HepG2 (cell line): ENCODE measurements at regions not wholly inside any gene's neighbourhood (a gene's known extent, or its start where the extent isn't known, plus 50 kb on each side); places are given as distances from the start of the nearest gene placed in this dataset.

ENCODE experiments used
- ATAC-seq: fragments of 200-7000 bp; cut with Tn5 transposase; 3 replicates; pipeline ENCODE4 v1.9.1; 2020; ENCODE audit warnings: mild to moderate bottlenecking, moderate library complexity
- BruUV-seq: library from RNA; stranded (reverse); fragments of 400-500 nt; replicated peaks from 2 replicates; lab custom pipeline; 2021; lab: Mats Ljungman, UMichigan
- CTCF ChIA-PET: fragments of 300-600 bp; formaldehyde crosslinking; extraction: SDS; loops from one replicate; lab custom pipeline; 2021; ENCODE audit warnings: low total read pairs, inconsistent platforms, low intra/inter-chr PET ratio; lab: Yijun Ruan, JAX
- POLR2A ChIA-PET: fragments of 350-600 bp; sonication (Branson Sonifier 250); formaldehyde crosslinking; loops from one replicate; lab custom pipeline; 2020; ENCODE audit warnings: antibody characterized with exemption, inconsistent platforms; lab: Yijun Ruan, JAX
- DNase-seq: peaks from one replicate; pipeline ENCODE4 v3.0.0-alpha.2; 2015; ENCODE audit warnings: low spot score
- FAIRE-seq: peaks from 3 replicates; lab custom pipeline; 2011; peaks lifted over from hg19 to GRCh38; lab: Jason Lieb, UNC
- H2AFZ ChIP-seq: one replicate; pipeline ENCODE4 v1.6.1; 2011; ENCODE audit warnings: low read length, inconsistent platforms
- H3K27ac ChIP-seq: fragments of 300-600 bp; 3 replicates; pipeline ENCODE4 v1.8.0; 2011; ENCODE audit warnings: mixed run types, mild to moderate bottlenecking, mixed read lengths, low read length, inconsistent platforms; ENCODE audit not compliant: insufficient read depth; ENCODE audit errors: extremely low read length
- H3K27me3 ChIP-seq, 2 experiments: fragments of 200-600 bp in 1 of 2; 2 replicates in 1 of 2; 3 replicates in 1 of 2; pipeline versions ENCODE4 v1.6.0 to v1.8.0; 2011; ENCODE audit warnings: low read length in 2 of 2, mild to moderate bottlenecking in 2 of 2, moderate library complexity in 2 of 2, inconsistent platforms in 1 of 2; ENCODE audit not compliant: insufficient read depth in 2 of 2, control insufficient read depth in 1 of 2
- H3K36me3 ChIP-seq, 2 experiments: fragments of 200-600 bp in 1 of 2; replicated peaks in 1 of 2; 2 replicates in 1 of 2; 3 replicates in 1 of 2; pipeline versions ENCODE4 v1.5.1 to v1.8.0; 2011; ENCODE audit warnings: low read length in 2 of 2, inconsistent platforms in 1 of 2; ENCODE audit not compliant: insufficient read depth in 2 of 2, control insufficient read depth in 1 of 2
- H3K4me1 ChIP-seq: 2 replicates; pipeline ENCODE4 v1.5.1; 2012; ENCODE audit warnings: low read length, inconsistent platforms; ENCODE audit not compliant: insufficient read depth
- H3K4me2 ChIP-seq: 2 replicates; pipeline ENCODE4 v1.6.0; 2011; ENCODE audit warnings: low read depth, low read length, inconsistent platforms
- H3K4me3 ChIP-seq, 3 experiments: fragments of 200-600 bp in 1 of 3; sonication (generic), shearing (Covaris generic) in 1 of 3; replicated peaks in 1 of 3; 2 replicates each; pipeline ENCODE4 v1.5.1; 2011 to 2016; ENCODE audit warnings: low read length in 3 of 3, inconsistent platforms in 2 of 3, low read depth in 2 of 3, mild to moderate bottlenecking in 2 of 3, control low read depth in 1 of 3, mixed read lengths in 1 of 3; ENCODE audit not compliant: insufficient read depth in 1 of 3
- H3K79me2 ChIP-seq: one replicate; pipeline ENCODE4 v1.6.1; 2011; ENCODE audit warnings: low read length, inconsistent platforms; ENCODE audit not compliant: insufficient read depth
- H3K9ac ChIP-seq: 2 replicates; pipeline ENCODE4 v1.6.0; 2011; ENCODE audit warnings: mild to moderate bottlenecking, low read depth, low read length, inconsistent platforms; ENCODE audit not compliant: insufficient read depth
- H3K9me3 ChIP-seq: 2 replicates; pipeline ENCODE4 v1.5.1; 2012; ENCODE audit warnings: mild to moderate bottlenecking, low read length
- H4K20me1 ChIP-seq: 2 replicates; pipeline ENCODE4 v1.6.0; 2011; ENCODE audit warnings: inconsistent platforms, mild to moderate bottlenecking, low read length, moderate library complexity; ENCODE audit not compliant: insufficient read depth
- KLF16 ChIP-seq, 2 experiments: sonication (generic) in 1 of 2; formaldehyde crosslinking in 1 of 2; IDR thresholded peaks; 2 replicates each; pipeline versions ENCODE4 v1.6.1 to v1.8.0; 2016 to 2023; ENCODE audit warnings: missing genetic modification reagents in 2 of 2, missing compliant biosample characterization in 1 of 2
- MZF1 ChIP-seq: sonication (generic); formaldehyde crosslinking; IDR thresholded peaks from 2 replicates; pipeline ENCODE4 v1.8.1; 2023; ENCODE audit warnings: mild to moderate bottlenecking, missing genetic modification reagents, borderline replicate concordance
- PHB2 ChIP-seq: fragments of 450-650 bp; IDR thresholded peaks from 2 replicates; pipeline ENCODE4 v1.6.1; 2018; ENCODE audit not compliant: partially characterized antibody
- PRDM10 ChIP-seq: sonication (generic); formaldehyde crosslinking; IDR thresholded peaks from 2 replicates; pipeline ENCODE4 v1.4.0; 2020; ENCODE audit warnings: low read depth, missing genetic modification reagents
- SIX4 ChIP-seq: sonication (generic); formaldehyde crosslinking; IDR thresholded peaks from 2 replicates; pipeline ENCODE4 v1.4.0; 2020; ENCODE audit warnings: missing genetic modification reagents
- TAF1 ChIP-seq: sonication (generic); formaldehyde crosslinking; IDR thresholded peaks from 2 replicates; pipeline ENCODE4 v1.4.0; 2020; ENCODE audit warnings: missing genetic modification reagents
- ZBTB7A ChIP-seq: sonication (generic); formaldehyde crosslinking; IDR thresholded peaks from 2 replicates; pipeline ENCODE4 v1.8.0; 2022; ENCODE audit warnings: mild to moderate bottlenecking, missing genetic modification reagents
- ZGPAT ChIP-seq: IDR thresholded peaks from 2 replicates; pipeline ENCODE4 v1.6.1; 2016; ENCODE audit warnings: mild to moderate bottlenecking
- ZNF383 ChIP-seq: sonication (generic); formaldehyde crosslinking; IDR thresholded peaks from 2 replicates; pipeline ENCODE4 v1.4.0; 2020; ENCODE audit warnings: missing genetic modification reagents, mild to moderate bottlenecking, borderline replicate concordance
- ZNF431 ChIP-seq: sonication (generic); formaldehyde crosslinking; IDR thresholded peaks from 2 replicates; pipeline ENCODE4 v1.9.0; 2022; ENCODE audit warnings: missing genetic modification reagents, low read depth, mild to moderate bottlenecking, borderline replicate concordance
- ZNF607 ChIP-seq: sonication (generic); formaldehyde crosslinking; IDR thresholded peaks from 2 replicates; pipeline ENCODE4 v1.5.1; 2020; ENCODE audit warnings: missing genetic modification reagents, mild to moderate bottlenecking, borderline replicate concordance
- ZNF672 ChIP-seq: sonication (generic); formaldehyde crosslinking; IDR thresholded peaks from 2 replicates; pipeline ENCODE4 v1.8.1; 2022; ENCODE audit warnings: missing genetic modification reagents
- ZNF879 ChIP-seq: sonication (generic); formaldehyde crosslinking; IDR thresholded peaks from 2 replicates; pipeline ENCODE4 v1.8.1; 2023; ENCODE audit warnings: missing genetic modification reagents
- WGBS: methylation state at CpG from one replicate; pipeline ENCODE4 v1.1.6; 2017; ENCODE audit warnings: low lambda C conversion rate; 5-methylcytosine and 5-hydroxymethylcytosine counted together
- in situ Hi-C: cut with HindIII; loops from 2 replicates; pipeline ENCODE4 v1.10.0; 2017; ENCODE audit warnings: low pct_unique_long_range_greater_than_20kb; ENCODE audit not compliant: extremely low pct_ligation_motif_present
- intact Hi-C: fragments of 100-400 bp; cut with micrococcal nuclease; formaldehyde crosslinking; loops from one replicate; pipeline ENCODE4 v1.10.0; 2022; ENCODE audit not compliant: unreplicated experiment
- TF ChIP-seq, protein P1 (sequence below): sonication (generic); formaldehyde crosslinking; IDR thresholded peaks from 2 replicates; pipeline ENCODE4 v1.4.0; 2020; ENCODE audit warnings: missing genetic modification reagents
- TF ChIP-seq, protein P2 (sequence below), 2 experiments: IDR thresholded peaks; 2 replicates each; pipeline ENCODE4 v1.6.1; 2011 to 2012; ENCODE audit warnings: low read length in 2 of 2, borderline replicate concordance in 1 of 2, low read depth in 1 of 2, mild to moderate bottlenecking in 1 of 2, moderate library complexity in 1 of 2

GRCh38 chr10:2099321-2099720 lies 362.0 kb upstream of the ADARB2 start:
- Histone ChIP-seq H2AFZ (no peak overlapping the region), H4K20me1 (no peaks in the 10 kb centered on the region), H3K27me3 (no peaks in the 10 kb centered on the region; a peak in 1 of 5 replicates), H3K9me3 (peaks cover 15% of the 10 kb centered on the region; the same call in 1 of the 2 replicates), H3K79me2 (no peaks in the 10 kb centered on the region), H3K4me1 (no peaks in the 10 kb centered on the region), H3K9ac (no peak overlapping the region), H3K27ac (no peak overlapping the region), H3K36me3 (no peaks in the 10 kb centered on the region), H3K4me3 (no peak overlapping the region), H3K4me2 (no peak overlapping the region)
- no TSS peak for BruUV-seq
- CTCF ChIA-PET = no interaction called here
- FAIRE-seq = no peak
- 37% methylated on average over 16 of the region's 16 CpGs for whole genome bisulfite sequencing
- intact Hi-C loops (no loop called here), in situ Hi-C loops (no loop called here)
- DNase-seq = no peak
- no peak for ATAC-seq
- POLR2A ChIA-PET = no interaction called here
- TF ChIP-seq MZF1 = no peak
- TF ChIP-seq ZNF879 = no peak
- TF ChIP-seq ZNF672 (CRISPR knock-in tag) = no peak
- TF ChIP-seq ZNF383 = no peak
- TF ChIP-seq ZNF431 (CRISPR knock-in tag) = no peak
- no peak for TF ChIP-seq TAF1
- no peak for TF ChIP-seq ZGPAT (CRISPR knock-in tag)
- no peak for TF ChIP-seq KLF16 (CRISPR knock-in tag; IDR thresholded peaks at IDR 0.05)
- no peak for TF ChIP-seq SIX4 (CRISPR knock-in tag)
- TF ChIP-seq PRDM10 (CRISPR knock-in tag) = no peak
- TF ChIP-seq ZNF607 (CRISPR knock-in tag) = no peak
- TF ChIP-seq, protein P1, sequence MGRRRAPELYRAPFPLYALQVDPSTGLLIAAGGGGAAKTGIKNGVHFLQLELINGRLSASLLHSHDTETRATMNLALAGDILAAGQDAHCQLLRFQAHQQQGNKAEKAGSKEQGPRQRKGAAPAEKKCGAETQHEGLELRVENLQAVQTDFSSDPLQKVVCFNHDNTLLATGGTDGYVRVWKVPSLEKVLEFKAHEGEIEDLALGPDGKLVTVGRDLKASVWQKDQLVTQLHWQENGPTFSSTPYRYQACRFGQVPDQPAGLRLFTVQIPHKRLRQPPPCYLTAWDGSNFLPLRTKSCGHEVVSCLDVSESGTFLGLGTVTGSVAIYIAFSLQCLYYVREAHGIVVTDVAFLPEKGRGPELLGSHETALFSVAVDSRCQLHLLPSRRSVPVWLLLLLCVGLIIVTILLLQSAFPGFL (CRISPR knock-in tag) = no peak
- TF ChIP-seq, protein P2, sequence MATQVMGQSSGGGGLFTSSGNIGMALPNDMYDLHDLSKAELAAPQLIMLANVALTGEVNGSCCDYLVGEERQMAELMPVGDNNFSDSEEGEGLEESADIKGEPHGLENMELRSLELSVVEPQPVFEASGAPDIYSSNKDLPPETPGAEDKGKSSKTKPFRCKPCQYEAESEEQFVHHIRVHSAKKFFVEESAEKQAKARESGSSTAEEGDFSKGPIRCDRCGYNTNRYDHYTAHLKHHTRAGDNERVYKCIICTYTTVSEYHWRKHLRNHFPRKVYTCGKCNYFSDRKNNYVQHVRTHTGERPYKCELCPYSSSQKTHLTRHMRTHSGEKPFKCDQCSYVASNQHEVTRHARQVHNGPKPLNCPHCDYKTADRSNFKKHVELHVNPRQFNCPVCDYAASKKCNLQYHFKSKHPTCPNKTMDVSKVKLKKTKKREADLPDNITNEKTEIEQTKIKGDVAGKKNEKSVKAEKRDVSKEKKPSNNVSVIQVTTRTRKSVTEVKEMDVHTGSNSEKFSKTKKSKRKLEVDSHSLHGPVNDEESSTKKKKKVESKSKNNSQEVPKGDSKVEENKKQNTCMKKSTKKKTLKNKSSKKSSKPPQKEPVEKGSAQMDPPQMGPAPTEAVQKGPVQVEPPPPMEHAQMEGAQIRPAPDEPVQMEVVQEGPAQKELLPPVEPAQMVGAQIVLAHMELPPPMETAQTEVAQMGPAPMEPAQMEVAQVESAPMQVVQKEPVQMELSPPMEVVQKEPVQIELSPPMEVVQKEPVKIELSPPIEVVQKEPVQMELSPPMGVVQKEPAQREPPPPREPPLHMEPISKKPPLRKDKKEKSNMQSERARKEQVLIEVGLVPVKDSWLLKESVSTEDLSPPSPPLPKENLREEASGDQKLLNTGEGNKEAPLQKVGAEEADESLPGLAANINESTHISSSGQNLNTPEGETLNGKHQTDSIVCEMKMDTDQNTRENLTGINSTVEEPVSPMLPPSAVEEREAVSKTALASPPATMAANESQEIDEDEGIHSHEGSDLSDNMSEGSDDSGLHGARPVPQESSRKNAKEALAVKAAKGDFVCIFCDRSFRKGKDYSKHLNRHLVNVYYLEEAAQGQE (IDR thresholded peaks at IDR 0.05; ENCODE audit: borderline replicate concordance in 1 of 2, low read depth in 1 of 2, low read length in 2 of 2) = no peak
- TF ChIP-seq PHB2 = no peak
- TF ChIP-seq ZBTB7A (CRISPR knock-in tag) = no peak
